Panc1 (cell line): ENCODE measurements at regions not wholly inside any gene's neighbourhood (a gene's known extent, or its start where the extent isn't known, plus 50 kb on each side); places are given as distances from the start of the nearest gene placed in this dataset.
"Not testable (repeated sequence)": the region's sequence is repeated elsewhere in the genome, so short reads cannot be mapped to it uniquely, and the experiment has no call there.

Experiments
- ATAC-seq: fragments of 200-7000 bp; cut with Tn5 transposase; 2 replicates; pipeline ENCODE4 v1.9.1; 2020; ENCODE audit warnings: mild to moderate bottlenecking, moderate library complexity
- BruUV-seq: library from RNA; stranded (reverse); fragments of 400-500 nt; replicated peaks from 2 replicates; lab custom pipeline; 2021; lab: Mats Ljungman, UMichigan
- CTCF ChIA-PET: fragments of 300-600 bp; sonication (Branson Sonifier 250); formaldehyde crosslinking; loops from one replicate; lab custom pipeline; 2022; ENCODE audit warnings: antibody characterized with exemption; lab: Charles Lee
- POLR2A ChIA-PET: fragments of 300-600 bp; sonication (Branson Sonifier 250); formaldehyde crosslinking; loops from one replicate; lab custom pipeline; 2022; ENCODE audit warnings: antibody characterized with exemption; lab: Charles Lee
- DNase-seq: peaks from one replicate; pipeline ENCODE4 v3.0.0-alpha.2; 2010; ENCODE audit warnings: low read depth, low spot score
- H3K27ac ChIP-seq: 2 replicates; pipeline ENCODE4 v1.5.1; 2011; ENCODE audit warnings: mild to moderate bottlenecking, low read length, inconsistent platforms
- H3K27me3 ChIP-seq: fragments of 200-500 bp; sonication (Bioruptor generic); 2 replicates; pipeline ENCODE4 v1.6.0; 2014; ENCODE audit warnings: low read length, inconsistent platforms; ENCODE audit not compliant: control insufficient read depth, insufficient read depth
- H3K36me3 ChIP-seq: fragments of 200-500 bp; sonication (Bioruptor generic); 2 replicates; pipeline ENCODE4 v1.5.1; 2014; ENCODE audit warnings: inconsistent platforms, mild to moderate bottlenecking, low read length, moderate library complexity; ENCODE audit not compliant: control insufficient read depth, insufficient read depth
- H3K4me1 ChIP-seq: 2 replicates; pipeline ENCODE4 v1.5.1; 2011; ENCODE audit warnings: inconsistent platforms, mild to moderate bottlenecking, low read length, moderate library complexity; ENCODE audit not compliant: control insufficient read depth, insufficient read depth
- H3K4me3 ChIP-seq, 2 experiments: 2 replicates each; pipeline ENCODE4 v1.5.1; 2011 to 2012; ENCODE audit warnings: low read depth in 2 of 2, low read length in 2 of 2, mild to moderate bottlenecking in 2 of 2, inconsistent platforms in 1 of 2, moderate library complexity in 1 of 2
- H3K9me3 ChIP-seq: fragments of 200-500 bp; sonication (Bioruptor generic); 2 replicates; pipeline ENCODE4 v1.5.1; 2014; ENCODE audit warnings: low read depth, mild to moderate bottlenecking, inconsistent platforms, low read length, moderate library complexity; ENCODE audit not compliant: control insufficient read depth, insufficient read depth
- CTCF ChIP-seq: fragments of 450-650 bp; IDR thresholded peaks from 2 replicates; pipeline ENCODE4 v1.5.1; 2017; ENCODE audit warnings: mild to moderate bottlenecking
- POLR2AphosphoS5 ChIP-seq: IDR thresholded peaks from 2 replicates; pipeline ENCODE4 v1.6.1; 2012; ENCODE audit warnings: mild to moderate bottlenecking, low read depth, low read length, moderate library complexity
- REST ChIP-seq, 2 experiments: IDR thresholded peaks; 2 replicates each; pipeline ENCODE4 v1.6.1; 2011 to 2012; ENCODE audit warnings: low read depth in 2 of 2, control low read depth in 1 of 2, low read length in 1 of 2, mild to moderate bottlenecking in 1 of 2, moderate library complexity in 1 of 2; ENCODE audit not compliant: insufficient read depth in 1 of 2
- SIN3A ChIP-seq: IDR thresholded peaks from 2 replicates; pipeline ENCODE4 v1.6.1; 2012; ENCODE audit warnings: low read depth, mild to moderate bottlenecking, low read length, moderate library complexity, borderline replicate concordance; ENCODE audit not compliant: insufficient read depth
- TCF7L2 ChIP-seq: IDR thresholded peaks from 2 replicates; pipeline ENCODE4 v1.6.1; 2011; ENCODE audit warnings: mild to moderate bottlenecking, low read depth, low read length, inconsistent platforms
- in situ Hi-C: cut with HindIII; loops from 2 replicates; pipeline ENCODE4 v1.10.0; 2016; ENCODE audit warnings: low sequenced_read_pairs, low pct_unique_long_range_greater_than_20kb
- intact Hi-C: fragments of 100-400 bp; cut with micrococcal nuclease; formaldehyde crosslinking; loops from one replicate; pipeline ENCODE4 v1.10.0; 2022; ENCODE audit not compliant: unreplicated experiment

GRCh38 chr4:12016729-12017128, 588.0 kb upstream of the HS3ST1 start:
- no peak for DNase-seq
- no peaks in the 10 kb centered on the region for H3K9me3 ChIP-seq
- ATAC-seq = no peak
- TF ChIP-seq CTCF (no peak), REST (IDR thresholded peaks at IDR 0.05; ENCODE audit: insufficient read depth in 1 of 2, low read depth in 2 of 2, low read length in 1 of 2) (no peak), TCF7L2 (no peak), POLR2AphosphoS5 (no peak), SIN3A (no peak)
- CTCF ChIA-PET = no interaction called here
- no peaks in the 10 kb centered on the region for H3K27me3 ChIP-seq
- H3K36me3 ChIP-seq = no peaks in the 10 kb centered on the region
- no peak overlapping the region for H3K27ac ChIP-seq
- H3K4me1 ChIP-seq = no peaks in the 10 kb centered on the region
- POLR2A ChIA-PET = no interaction called here
- intact Hi-C loops (no loop called here), in situ Hi-C loops (no loop called here)
- no peak overlapping the region for H3K4me3 ChIP-seq
- BruUV-seq = no TSS peak

GRCh38 chr4:12005471-12005870, 576.8 kb upstream of the HS3ST1 start:
- Histone ChIP-seq H3K4me3 (no peak overlapping the region), H3K9me3 (no peaks in the 10 kb centered on the region), H3K36me3 (no peaks in the 10 kb centered on the region), H3K4me1 (no peaks in the 10 kb centered on the region), H3K27me3 (no peaks in the 10 kb centered on the region), H3K27ac (no peak overlapping the region)
- no TSS peak for BruUV-seq
- TF ChIP-seq CTCF (no peak), REST (IDR thresholded peaks at IDR 0.05; ENCODE audit: insufficient read depth in 1 of 2, low read depth in 2 of 2, low read length in 1 of 2) (no peak), TCF7L2 (no peak)
- in situ Hi-C loops (no loop called here), intact Hi-C loops (no loop called here)
- ChIA-PET POLR2A (no interaction called here), CTCF (no interaction called here)
- DNase-seq = no peak
- ATAC-seq = no peak

DNA sequence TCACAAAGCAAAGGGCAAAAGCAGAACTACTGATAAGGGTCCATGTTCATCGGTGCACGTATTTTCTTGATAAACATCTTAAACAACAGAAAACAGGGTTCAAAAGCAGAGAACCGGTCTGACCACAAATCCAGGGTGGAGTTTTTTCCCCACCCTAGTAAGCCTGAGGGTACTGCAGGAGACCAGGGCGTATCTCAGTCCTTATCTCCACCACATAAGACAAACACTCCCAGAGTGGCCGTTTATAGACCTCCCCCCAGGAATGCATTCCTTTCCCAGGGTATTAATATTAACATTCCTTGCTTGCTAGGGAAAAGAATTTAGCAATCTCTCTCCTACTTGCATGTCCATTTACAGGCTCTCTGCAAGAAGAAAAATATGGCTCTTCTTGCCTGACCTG, 567.9 kb upstream of the HS3ST1 start:
- H3K4me3 ChIP-seq, DNase-seq, ATAC-seq, POLR2A ChIA-PET, intact Hi-C loops, H3K27ac ChIP-seq, BruUV-seq, in situ Hi-C loops, CTCF ChIA-PET, H3K4me1 ChIP-seq, H3K9me3 ChIP-seq, H3K27me3 ChIP-seq, H3K36me3 ChIP-seq: not testable (repeated sequence)
